IPS-NIHi7 (cell line): ENCODE measurements at regions not wholly inside any gene's neighbourhood (a gene's known extent, or its start where the extent isn't known, plus 50 kb on each side); places are given as distances from the start of the nearest gene placed in this dataset.
"Not testable (repeated sequence)": the region's sequence is repeated elsewhere in the genome, so short reads cannot be mapped to it uniquely, and the experiment has no call there.

Experiments used
- DNase-seq: peaks from one replicate; pipeline ENCODE4 v3.0.0; 2012; ENCODE audit warnings: mixed read lengths; ENCODE audit errors: extremely low spot score

DNA sequence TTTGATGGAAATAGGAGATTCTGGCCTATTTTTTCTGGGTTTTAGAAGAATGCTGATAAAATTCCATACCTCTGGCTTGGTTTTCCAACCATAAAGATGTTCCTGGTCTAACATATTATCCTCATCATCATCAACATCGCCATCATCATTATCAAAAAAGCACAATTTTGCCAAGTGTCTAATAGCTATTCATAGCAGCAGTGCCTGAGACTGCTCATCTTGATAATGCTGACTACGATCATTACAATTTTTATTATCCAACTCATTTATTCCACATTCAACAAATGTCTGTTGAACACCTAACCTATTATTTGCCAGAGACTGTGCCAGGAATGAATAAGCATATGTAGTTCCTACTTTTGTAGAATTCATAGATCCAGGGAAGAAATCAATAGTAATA, 303.5 kb upstream of the GATB start:
- no peak for DNase-seq

GRCh38 chr4:152063621-152064240, 302.9 kb upstream of the GATB start:
- no peak for DNase-seq

DNA sequence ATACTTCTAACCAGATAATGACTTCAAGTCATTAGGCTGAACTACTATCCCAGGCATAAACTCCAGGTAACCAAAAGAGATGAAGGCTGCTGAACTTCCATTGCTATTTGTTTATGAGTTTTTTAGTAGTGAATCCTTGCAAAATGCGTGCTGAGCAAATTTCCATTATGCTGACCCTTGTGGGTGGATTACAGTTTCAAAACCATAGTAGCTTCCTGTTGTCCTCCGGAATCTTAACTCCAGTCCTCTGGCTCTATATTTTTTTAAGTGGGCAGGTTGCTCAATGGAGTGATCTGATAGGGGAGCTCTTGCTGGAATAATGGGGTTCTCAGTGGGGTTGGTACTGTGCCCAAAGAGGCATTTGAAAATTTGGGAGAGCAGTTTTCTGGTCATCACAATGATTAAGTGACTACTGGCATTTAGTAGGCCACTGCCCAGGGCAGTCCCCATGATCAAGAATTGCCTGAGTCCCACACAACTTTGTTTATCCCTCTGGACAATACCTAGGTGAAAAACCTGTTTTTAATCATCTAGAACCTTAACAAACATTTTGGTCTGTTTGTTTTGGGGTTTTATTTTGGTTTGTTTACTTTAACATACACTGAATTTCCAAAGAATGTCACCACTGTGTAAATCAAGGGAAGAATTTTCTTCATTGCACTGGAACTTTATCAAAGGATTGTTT, 302.3 kb upstream of the GATB start:
- DNase-seq, result no peak

DNA sequence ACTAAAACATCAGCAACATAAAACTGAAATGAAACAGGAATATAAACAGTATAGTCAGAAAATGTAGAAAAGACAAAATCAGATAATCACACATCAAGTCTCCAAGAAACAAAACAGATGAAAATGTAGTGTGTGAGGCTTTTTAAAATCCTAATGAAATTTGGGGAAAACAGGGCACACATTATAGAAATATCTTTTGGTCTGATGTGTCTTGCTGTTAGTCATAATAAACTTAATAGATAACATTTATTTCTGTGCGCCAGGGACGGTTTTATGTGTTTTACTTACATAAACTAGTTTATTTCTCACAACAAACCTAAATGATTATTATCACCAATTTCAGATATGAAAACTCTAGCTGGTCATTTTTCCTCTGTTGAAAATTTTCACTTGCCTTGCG, 293.9 kb upstream of the GATB start:
- DNase-seq, result no peak

GRCh38 chr4:152052451-152053057, 291.7 kb upstream of the GATB start:
- DNase-seq, result no peak

DNA sequence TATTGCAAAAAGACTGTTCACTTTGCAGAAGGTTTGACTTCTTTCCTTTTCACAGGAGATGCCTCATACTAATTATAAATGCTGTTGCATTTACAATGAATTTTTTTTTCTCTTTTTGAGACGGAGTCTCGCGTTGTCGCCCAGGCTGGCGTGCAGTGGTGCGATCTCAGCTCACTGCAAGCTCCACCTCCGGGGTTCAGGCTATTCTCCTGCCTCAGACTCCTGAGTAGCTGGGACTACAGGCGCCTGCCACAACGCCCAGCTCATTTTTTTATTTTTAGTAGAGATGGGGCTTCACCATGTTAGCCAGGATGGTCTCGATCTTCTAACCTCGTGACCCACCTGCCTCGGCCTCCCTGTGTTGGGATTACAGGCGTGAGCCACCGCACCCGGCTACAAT, 290.5 kb upstream of the GATB start:
- DNase-seq, result not testable (repeated sequence)

- DNase-seq, result no peak
Measured at GRCh38 chr4:152050106-152050505, 289.3 kb upstream of the GATB start.

- no peak for DNase-seq
Measured at GRCh38 chr4:152047451-152047850, 286.6 kb upstream of the GATB start.

DNA sequence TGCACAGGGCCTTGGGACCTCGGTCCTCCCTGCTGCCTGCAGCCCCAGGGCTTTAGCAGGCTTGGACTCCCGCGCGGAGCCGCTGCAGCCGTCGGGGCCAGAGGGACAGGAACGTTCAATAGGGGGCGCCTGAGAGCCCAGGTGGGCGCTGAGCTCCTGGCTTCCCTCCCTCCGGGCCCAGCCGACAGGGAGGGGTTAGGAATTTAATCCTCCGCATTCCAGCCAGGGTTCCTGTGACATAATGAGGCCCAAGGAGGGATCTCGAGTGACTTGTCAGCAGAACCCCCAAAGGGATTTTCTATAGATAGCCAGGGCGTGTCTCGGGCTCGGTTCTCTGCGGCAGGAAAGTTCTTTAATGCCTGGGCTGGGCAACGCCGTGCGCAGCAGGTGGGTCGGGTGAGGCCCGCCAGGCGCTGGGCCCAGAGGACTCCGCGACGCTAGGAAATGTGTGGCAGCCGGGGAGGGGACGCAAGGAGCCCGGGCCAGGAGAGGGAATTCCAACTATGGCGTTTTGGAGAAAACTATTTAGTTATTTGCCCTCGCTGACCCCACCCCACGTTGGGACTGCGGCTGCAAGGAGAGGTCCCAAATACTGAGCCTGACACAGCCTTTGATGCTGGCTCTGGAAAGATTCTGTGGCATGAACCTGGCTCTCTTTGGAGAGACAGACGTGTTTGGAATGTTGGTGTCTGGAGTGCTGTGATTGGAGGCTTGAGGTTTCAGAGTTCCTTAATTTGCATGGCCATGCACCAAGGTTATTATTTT, 285.2 kb upstream of the GATB start:
- DNase-seq, result peak; percentile 95

- DNase-seq, result no peak
Measured at GRCh38 chr4:152045449-152045806, 284.6 kb upstream of the GATB start.

DNA sequence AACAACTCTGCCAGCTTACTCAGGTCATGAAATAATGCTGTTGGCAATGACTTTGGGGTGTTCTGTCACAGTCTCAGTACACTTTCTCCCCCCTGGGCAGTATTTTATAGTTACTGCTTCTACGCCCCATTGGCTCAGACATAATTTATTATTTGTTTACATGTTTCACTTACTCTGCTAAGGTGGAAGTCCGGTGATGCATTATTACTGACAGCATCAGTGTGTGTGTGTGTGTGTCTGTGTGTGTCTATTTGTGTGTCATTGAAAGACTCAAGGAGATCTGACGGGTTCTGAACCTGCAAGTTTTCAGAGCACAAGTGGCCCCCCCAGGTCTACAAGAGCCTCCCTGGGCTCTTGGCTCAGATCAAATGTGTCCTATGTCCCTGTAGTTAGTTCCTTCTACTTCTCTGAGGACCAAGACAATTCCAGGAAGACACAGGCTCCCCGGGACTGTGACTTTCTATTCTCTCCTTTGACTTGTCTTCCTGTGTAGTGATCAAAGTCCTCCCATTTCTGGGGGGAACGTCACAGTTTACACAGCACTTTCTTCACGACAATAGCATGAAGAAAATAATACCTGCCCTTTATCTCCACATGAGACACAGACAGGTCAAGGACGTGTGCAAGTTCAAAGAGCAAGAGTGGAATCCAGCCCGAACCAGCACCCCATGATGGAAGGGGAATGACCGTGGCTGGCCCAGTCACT, 283.7 kb upstream of the GATB start:
- DNase-seq, result no peak

DNA sequence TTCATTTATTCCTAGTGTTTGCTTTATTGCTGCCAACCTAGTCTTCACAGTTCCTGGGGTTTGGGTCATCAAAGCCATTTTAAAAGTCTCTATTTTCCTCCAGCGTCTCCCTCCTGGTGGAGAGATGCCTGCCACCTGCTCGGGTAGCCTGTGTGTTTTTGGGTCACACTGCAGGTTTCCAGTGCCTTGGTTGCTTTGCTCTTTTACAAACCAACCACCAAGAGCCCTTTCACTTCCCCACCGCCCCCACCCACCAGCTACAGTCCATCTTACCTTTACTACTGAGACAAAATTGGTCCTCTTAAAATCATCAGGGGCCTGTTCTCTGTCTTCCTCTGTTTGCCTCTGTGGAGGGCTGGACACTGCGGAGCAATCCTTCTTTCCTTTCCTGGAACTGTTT, 280.5 kb upstream of the GATB start:
- DNase-seq, result no peak

- no peak for DNase-seq
Measured at GRCh38 chr4:152039691-152040090, 278.9 kb upstream of the GATB start.

DNA sequence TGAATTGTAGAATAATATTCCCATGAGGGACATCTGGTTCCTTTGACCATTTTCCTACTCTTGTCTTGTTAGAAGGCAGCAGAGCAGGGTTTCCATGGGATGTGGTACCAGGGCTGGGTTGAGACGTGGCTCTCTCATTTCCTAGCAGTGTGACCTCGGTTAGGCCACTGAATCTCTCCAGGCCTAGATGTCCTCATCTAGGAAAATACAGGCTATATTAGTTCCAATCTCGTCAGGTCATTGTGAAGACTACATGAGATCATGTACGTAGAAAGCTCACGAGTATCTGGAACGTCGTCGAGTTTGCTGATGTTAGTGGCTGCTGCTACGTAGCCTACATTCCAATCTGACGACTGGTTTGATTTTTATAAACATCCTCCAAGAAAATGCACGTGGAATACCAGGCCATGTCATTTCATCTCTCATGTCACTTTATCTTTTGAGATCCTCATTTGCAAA, 278.2 kb upstream of the GATB start:
- DNase-seq, result no peak

GRCh38 chr4:152038238-152038637, 277.4 kb upstream of the GATB start:
- no peak for DNase-seq

DNA sequence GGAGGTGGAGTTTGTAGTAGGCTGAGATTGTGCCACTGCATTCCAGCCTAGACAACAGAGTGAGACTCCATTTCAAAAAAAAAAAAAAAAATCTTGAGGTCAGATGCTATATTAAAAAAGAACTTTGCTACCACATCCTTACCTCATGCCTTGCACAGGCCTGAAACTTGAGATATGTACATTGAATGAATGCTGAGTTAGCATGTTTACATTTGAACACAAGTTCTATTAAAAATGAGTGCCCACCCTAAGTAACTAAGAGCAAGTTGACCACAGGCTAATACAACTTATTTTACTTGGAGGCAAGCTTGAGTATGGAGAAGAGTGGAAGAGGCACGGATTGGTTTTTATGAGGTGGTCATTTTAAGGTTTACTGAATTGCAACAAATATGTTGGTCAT, 276.6 kb upstream of the GATB start:
- DNase-seq, result no peak

- no peak for DNase-seq
Measured at GRCh38 chr4:152033621-152034020, 272.8 kb upstream of the GATB start.

GRCh38 chr4:152032722-152033131, 271.9 kb upstream of the GATB start:
- DNase-seq, result no peak

DNA sequence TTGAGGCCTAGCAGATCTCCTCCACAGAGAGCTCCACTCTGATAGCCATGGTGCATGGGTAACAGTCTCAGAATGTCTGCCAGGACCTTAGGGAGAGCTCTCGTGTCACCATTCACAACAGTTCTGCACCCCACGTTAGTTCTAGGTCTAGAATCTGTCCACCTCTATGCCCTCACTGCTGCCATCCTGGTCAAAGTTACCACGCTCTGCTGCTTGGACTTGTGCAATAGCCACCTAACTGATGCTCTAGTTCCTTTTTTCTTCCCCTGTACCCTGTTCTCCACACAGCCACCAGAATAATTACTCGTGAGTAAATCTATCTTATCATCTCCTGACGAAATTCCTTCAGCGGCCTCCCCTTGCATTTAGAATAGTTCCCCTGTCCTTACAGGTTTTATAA, 268.8 kb upstream of the GATB start:
- no peak for DNase-seq

DNA sequence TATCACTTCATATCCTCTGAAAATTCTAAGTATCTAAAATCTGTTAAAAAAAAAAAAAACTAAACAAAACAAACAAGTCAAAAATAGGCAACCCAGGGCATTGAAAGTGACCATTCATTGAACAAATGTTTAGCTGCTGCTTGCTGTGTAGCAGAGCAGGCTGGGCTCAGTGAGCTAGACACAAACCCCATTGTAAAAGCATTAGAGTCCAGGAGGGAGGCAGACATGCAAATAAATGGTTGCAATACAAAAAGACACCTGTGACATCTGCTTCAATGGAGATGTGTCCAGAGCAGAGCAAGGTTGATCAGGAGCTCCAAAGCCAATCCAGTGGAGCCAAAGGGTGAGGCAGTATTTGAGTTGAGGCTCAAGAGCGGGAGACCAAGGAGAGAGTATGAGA, 267.3 kb upstream of the GATB start:
- no peak for DNase-seq

DNA sequence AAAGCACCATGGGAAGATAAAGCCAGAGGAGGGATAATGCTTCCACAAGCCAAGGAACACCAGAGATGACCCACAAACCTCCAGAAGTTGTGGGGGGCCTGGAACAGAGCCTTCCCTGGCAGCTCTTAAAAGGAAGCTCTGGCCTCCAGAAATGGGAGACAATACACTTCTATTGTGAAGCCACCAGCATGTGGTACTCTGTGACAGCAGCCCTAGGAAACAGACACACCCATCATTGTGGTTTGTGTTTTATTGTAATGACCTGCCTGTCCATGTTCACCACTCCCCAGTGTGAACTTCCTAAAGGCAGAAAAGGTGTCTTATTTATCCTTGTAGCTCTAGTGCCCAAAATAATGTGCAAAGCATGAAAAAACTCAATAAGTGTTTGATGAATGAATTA, 264.1 kb upstream of the GATB start:
- DNase-seq, result no peak

- DNase-seq, result no peak
Measured at GRCh38 chr4:152023674-152024073, 262.9 kb upstream of the GATB start.
